ENCODE measurements at regions not wholly inside any gene's neighbourhood (a gene's known extent, or its start where the extent isn't known, plus 50 kb on each side); places are given as distances from the start of the nearest gene placed in this dataset.

DNA sequence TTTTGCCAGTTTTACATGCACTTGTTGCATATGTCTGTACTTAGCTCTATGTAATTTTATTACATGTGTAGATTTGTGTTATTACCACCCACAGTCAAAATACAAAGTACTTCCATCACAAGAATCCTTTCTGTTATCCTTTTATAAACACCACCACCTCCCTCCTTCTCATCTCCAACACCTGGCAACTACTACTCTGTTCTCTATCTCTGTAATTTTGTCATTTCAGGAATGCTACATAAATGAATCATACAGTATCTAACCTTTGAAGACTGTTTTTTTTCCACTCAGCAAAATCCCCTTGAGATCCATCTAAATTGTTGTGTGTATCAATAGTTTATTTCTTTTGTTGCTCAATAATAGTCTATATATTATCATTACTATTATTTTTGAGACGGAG, 64.5 kb upstream of the COP1 start:
- no peak for FAIRE-seq
- WGBS (ENCODE audit: insufficient coverage, low coverage, missing lambda C conversion rate), result 4% methylated on average over 1 of the region's 1 CpG

More for the DNA sequence above, 64.5 kb upstream of the COP1 start:
- no peak for ATAC-seq
- Histone ChIP-seq H3K4me3 (no peak overlapping the region), H3K9me1 (ENCODE audit: control insufficient read depth, insufficient read depth, low read length) (no peaks in the 10 kb centered on the region), H3K4me2 (ENCODE audit: insufficient read depth, low read length) (no peak overlapping the region), H4K20me1 (replicated peaks; ENCODE audit: control insufficient read depth, insufficient read depth, low read length) (no peaks in the 10 kb centered on the region), H3K9ac (ENCODE audit: insufficient read depth in 1 of 2, low read depth in 2 of 2, low read length in 2 of 2) (no peak overlapping the region), H2AFZ (ENCODE audit: low read depth, low read length) (no peak overlapping the region), H3K27me3 (ENCODE audit: control insufficient read depth in 2 of 2, insufficient read depth in 2 of 2, low read length in 2 of 2) (no peaks in the 10 kb centered on the region; a peak in 1 of 5 replicates), H3K9me3 (replicated peaks; ENCODE audit: control insufficient read depth, insufficient read depth, low read depth, low read length) (no peaks in the 10 kb centered on the region), H3K27ac (ENCODE audit: extremely low read depth, low read depth, low read length) (no peak overlapping the region), H3K79me2 (ENCODE audit: control insufficient read depth, insufficient read depth, low read length) (no peaks in the 10 kb centered on the region), H3K36me3 (ENCODE audit: control insufficient read depth, insufficient read depth, low read length) (no peaks in the 10 kb centered on the region), H3K4me1 (replicated peaks in 1 of 2; ENCODE audit: control insufficient read depth in 2 of 2, insufficient read depth in 2 of 2, low read length in 2 of 2) (no peaks in the 10 kb centered on the region)
- ChIA-PET POLR2A (no interaction called here), CTCF (ENCODE audit: low intra/inter-chr PET ratio) (no interaction called here)
- TF ChIP-seq PPARD (CRISPR knock-in tag; IDR thresholded peaks at IDR 0.05), result no peak
- no peak for TF ChIP-seq ZNF124 (CRISPR knock-in tag; IDR thresholded peaks at IDR 0.05)
- TF ChIP-seq TOE1 (IDR thresholded peaks at IDR 0.05; ENCODE audit: borderline replicate concordance), result no peak
- no peak for TF ChIP-seq TOE1 (CRISPR knock-in tag; IDR thresholded peaks at IDR 0.05; ENCODE audit: borderline replicate concordance, low read depth)
- TF ChIP-seq ZNF408 (CRISPR knock-in tag; IDR thresholded peaks at IDR 0.05; ENCODE audit: low read depth), result no peak
- TF ChIP-seq, protein P1, sequence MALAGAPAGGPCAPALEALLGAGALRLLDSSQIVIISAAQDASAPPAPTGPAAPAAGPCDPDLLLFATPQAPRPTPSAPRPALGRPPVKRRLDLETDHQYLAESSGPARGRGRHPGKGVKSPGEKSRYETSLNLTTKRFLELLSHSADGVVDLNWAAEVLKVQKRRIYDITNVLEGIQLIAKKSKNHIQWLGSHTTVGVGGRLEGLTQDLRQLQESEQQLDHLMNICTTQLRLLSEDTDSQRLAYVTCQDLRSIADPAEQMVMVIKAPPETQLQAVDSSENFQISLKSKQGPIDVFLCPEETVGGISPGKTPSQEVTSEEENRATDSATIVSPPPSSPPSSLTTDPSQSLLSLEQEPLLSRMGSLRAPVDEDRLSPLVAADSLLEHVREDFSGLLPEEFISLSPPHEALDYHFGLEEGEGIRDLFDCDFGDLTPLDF (CRISPR knock-in tag; IDR thresholded peaks at IDR 0.05), result no peak
- no peak for TF ChIP-seq IFI16 (CRISPR knock-in tag; IDR thresholded peaks at IDR 0.05)
- TF ChIP-seq ILK (tag; IDR thresholded peaks at IDR 0.05; ENCODE audit: borderline replicate concordance, low read depth), result no peak
- no peak for TF ChIP-seq RBBP5 (IDR thresholded peaks at IDR 0.05; ENCODE audit: borderline replicate concordance, insufficient read depth, low read length, poor library complexity, severe bottlenecking)
- BruUV-seq (replicated peaks), result no TSS peak
- intact Hi-C loops (cut with micrococcal nuclease) (no loop called here), in situ Hi-C loops (cut with MboI) (no loop called here)
- no peak for DNase-seq (ENCODE audit: extremely low read depth in 1 of 4, low spot score in 3 of 4)
